Stromal cell of bone marrow (primary cell): ENCODE measurements at regions not wholly inside any gene's neighbourhood (a gene's known extent, or its start where the extent isn't known, plus 50 kb on each side); places are given as distances from the start of the nearest gene placed in this dataset.
A peak's percentile ranks its signal among the peaks of the same experiment; 100 is the strongest.

Source experiments
- DNase-seq: peaks from one replicate; pipeline ENCODE4 v3.0.0-alpha.2; 2012; ENCODE audit warnings: low read depth

DNA sequence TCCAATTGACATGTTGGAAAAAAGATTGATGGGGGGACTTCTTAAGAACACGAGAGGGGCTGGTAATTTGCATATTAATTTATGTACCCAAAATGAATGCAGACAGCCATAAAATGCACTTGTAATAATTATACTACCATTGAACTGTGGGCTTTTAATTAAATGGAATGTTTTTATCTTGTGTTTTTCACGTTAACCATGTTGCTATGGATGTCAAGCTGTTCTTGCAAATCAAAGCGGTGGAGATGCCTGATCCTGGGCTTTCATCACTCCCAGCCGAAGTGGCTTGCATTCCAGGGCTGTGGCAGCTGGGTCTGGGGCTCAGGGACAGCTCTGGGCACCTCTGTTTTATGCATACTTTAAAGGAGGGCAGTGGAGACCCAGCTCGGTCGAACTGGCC lies 179.4 kb upstream of the TMTC4 start:
- no peak for DNase-seq

DNA sequence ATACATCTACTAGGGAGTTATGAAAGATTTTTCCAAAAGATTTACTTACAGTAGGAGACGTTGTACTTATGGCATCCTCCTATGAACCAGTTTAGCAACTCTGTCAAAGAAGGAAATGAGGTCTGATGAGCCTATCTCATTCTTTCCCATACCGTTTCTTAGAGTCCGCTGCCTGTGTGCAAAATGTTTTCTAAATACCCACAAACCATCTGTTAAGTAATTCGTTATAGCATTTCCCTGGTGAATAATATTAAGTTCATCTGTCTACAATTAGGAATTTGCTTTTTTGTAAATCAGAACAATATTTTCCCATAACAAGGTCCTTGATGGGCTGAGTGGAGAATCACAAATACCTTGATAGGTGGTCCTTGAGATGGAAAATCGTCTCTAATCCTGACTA lies 178.8 kb upstream of the TMTC4 start:
- DNase-seq: no peak

DNA sequence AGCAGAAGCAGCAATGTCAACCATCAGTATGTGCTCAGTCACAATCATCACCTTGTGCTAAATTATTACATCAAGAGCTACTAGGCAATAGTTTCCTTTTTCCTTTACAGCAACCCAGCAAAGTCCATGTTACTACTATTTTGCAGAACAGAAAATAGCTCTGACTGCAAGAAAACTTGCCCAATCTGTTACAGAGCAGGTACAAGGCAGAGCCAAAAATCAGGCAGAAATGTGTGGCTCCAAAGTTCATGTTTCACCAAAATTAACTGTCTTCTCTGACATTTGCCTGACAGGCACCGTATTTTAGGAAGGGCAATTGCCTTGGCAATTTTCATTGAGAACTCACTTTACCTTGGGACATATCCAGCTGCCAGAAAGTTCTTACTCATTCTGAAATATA lies 177.6 kb upstream of the TMTC4 start:
- DNase-seq: no peak

DNA sequence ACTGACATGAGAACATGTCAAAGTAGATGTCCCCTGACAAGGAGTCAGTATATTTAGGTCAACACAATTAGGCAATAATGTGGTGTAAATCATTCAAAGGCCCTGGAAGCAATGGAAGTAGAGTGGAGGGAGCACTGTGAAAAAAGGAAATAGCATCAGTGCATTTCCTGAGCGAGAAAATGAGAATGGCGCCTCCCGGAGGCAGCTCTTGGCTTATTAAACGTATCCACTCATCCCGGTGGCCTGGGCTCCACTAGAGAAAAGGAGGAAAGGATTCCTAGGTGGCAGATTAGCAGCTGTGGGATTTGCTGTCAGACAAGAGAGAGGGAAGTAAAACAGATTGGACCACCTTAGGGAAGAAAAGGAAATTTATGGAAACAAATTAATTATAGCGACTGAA lies 173.7 kb upstream of the TMTC4 start:
- no peak for DNase-seq

DNA sequence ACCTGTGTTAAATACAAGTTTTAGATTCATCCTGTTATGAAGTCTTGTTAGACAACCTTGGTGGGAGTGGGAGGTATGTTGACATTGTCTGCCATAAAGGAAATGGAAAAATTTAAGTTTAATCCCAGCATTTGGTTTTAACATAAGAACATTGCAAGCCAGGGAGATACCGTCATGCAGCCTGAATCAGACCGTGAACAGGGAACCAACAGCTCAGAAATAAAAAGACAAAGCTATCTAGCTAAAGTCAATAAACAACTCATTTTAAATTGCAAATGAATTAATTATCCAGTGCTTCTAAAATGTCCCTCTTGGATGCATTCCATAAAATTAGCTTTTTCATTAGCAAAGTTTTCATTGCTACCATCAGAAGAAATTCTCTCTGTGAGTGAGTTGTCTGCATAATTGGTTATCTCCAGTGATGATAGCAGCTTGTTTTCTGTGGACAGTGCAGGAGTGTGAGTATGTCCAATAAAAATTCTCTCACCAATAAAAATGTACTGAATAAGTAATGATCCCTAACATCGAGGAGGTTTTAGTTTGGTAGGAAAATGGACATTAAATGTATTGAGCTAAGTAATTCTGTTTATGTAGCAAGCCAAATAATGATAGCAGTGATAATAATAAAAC lies 170.6 kb upstream of the TMTC4 start:
- DNase-seq: no peak

DNA sequence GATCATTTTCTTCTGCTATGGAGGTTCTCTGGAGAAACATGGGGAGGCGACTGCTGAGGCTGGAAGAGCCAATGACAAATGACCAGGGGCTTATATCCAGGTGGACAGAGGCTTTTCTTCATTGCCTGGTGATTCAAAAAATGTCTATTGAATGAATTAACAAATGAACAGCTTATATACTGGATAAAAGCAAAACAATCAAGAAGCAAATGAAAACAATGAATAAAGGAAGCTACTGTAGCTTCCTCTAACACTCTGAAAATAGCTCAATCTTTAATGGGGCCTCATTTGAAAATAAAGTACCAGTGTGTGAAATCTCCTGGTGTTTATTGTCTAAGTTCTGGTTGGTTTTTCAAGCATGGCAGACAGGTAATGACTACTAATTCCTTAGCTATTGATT lies 167.5 kb upstream of the TMTC4 start:
- DNase-seq: no peak

DNA sequence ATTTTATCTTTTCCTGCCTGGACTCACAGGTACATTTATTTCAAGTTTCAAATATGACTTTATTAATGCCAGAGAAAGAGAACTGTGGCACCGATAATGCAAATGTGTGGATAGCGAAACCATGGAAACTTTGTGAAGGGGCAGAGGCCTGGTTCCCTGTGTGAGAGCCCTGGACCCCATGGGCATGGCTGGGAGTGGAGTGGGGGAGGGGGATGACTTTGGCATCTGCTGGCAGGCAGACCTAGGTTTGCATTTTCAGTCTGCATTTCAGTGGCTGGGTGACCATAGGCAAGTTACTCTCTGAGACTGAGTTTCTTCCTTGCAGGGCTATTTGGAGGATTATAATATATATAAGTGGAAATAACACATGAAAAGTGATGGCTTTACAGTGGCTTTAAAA lies 163.8 kb upstream of the TMTC4 start:
- no peak for DNase-seq

DNA sequence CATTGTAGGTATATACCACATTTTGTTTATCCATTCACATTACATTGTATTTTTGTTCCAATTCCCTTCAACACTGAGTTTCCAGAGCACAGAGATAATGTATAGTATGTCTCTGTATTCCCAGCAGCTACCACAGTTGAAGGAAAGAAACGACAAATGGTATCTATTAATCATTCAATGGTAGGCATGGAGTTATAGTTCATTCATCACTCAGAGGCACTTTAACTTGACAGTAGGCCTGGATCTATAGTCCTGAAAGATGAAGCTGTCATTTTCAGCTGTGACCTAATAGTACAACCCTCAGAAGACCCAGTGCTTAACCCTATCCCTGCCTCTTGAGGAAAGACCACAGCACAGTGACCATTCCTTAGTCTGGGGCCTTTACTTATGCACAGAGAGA lies 163.0 kb upstream of the TMTC4 start:
- no peak for DNase-seq

DNA sequence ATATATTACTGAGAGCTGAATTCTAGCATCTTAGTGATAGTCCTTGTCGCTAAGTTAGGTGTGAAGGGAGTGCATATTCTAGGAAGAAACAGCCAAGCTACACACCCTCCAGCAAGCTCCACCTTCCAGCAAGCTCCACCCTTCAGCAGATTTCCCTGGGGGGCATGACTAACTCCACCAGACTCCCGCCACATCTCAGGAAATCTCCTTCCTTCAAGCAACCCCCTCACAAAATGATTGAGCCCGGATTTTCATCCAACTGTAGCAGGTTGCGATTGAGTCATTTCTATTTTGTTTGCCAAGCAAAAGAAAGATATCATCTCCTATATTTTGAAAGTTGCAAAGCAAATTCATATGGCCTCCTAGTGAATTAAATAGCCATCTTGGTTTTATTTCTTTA lies 162.1 kb upstream of the TMTC4 start:
- peak; percentile 79 for DNase-seq

DNA sequence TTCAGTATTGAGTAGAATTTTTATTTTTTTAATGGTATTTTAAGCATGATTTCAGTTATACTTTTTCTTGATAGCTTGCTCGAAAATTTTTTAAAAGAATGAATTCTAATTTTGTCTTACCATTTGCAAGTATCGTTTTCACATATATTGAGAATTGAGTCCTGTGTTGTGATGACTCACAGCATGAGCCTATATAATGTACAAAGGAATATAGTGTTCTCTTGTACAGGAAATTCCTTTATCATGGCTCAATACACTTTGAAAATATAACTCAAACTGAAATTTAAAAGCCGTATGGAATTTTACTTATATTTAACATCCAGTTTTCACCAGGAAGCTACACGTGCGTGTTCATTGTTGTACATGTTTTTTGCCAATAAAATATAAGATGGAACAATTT lies 161.1 kb upstream of the TMTC4 start:
- no peak for DNase-seq

DNA sequence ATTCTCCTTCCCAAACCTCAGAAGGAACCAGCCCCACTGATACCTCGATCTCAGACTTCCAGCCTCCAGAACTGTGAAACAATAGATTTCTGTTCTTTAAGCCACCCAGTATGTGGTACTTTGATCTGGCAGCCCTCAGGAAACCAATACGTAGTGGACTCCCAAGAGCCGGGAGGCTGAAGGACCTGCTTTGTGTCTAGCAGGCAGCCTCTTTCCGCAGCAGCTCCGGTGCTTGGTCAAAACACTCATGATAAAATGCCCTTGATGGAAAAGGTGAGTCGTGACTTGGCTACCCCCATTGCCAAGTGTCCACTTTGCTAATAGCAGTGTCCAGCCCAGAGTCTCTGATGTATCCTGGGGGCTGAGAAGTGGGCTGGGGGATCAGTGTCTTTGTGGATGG lies 158.8 kb upstream of the TMTC4 start:
- DNase-seq: no peak

DNA sequence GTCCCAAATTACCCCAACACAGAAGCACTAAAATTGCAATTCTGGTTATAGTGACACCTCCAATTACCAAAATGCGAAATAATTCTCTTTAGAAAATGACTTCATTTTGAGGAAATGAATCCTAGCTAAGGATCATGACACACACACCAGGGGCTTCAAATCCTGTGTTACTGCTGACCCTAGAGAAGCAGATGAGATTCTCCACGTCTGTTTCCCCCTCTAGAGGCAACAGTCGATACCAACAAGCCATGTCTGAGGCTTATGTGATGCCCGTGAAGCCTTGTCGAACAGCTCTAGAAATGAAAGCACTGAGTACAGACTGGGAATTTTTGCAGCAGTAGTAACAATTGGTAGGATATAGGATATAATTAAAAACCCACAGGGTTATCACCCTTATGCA lies 153.6 kb upstream of the TMTC4 start:
- no peak for DNase-seq

DNA sequence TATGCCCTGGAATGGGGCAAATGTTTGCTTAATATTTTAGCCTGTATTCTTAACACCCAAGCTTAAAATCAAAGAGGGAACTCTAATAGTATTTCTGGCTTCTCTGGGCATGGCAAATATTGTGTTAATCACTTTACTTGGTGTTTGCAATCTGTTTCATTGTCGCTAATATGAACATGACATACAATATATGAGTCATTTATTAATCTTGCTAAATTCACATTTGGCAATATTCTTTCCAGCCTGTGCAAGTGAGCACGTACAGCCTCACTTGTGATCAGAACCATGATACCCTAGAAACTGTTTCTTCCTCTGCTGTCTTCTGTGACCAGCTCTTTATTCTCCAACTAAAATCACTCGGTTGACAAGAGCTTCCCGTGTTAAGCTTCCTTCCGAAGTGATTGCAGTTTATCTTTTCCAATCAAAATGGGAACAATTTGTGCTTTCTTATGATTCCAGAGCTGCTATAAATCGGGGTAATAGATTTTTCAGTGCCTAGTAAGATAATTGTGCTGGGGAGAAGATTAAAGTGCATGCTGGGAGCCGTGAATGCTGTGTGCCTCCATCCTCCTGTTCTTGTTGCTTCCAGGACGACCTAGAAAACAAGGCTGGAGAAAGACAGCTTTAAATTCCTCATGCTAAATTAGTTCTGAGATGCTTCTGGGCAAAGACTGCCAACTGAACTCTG lies 153.0 kb upstream of the TMTC4 start:
- DNase-seq: no peak

DNA sequence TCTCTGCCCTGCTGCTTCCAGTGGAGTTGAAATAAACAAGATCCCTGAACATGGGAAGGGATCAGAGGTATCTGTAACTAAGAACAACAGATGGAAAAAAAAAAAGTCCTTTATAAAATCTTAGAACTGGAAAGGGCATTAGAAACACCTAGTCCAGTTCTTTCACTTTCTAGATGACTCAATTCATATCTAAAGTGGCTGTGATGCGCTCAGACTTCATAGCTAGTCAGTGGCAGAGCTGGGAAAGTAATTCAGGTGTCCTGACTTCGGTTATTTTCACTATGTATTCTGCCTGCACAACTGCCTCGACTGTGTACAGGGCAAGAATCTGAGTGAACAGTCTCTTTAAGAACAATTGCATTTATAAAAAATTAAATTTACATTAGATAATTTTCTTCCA lies 151.8 kb upstream of the TMTC4 start:
- no peak for DNase-seq

DNA sequence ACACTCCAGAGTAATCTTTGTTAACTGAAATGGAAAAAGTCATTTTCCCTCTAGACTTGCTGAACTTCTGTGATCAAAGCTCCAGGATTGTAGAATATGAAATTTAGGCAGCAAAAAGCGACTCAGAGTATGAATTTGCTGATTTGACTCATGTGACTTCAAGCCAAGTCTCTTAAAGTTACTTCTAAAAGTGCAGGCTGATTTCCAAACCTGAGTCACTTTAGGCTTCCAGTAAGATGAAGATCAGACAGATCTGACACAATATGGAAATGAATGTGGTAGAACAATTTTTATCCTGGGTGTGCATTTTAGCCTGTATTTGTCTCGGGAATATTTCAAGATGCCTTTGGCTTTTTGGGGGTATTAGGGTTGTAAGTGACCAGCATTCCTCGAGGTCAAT lies 151.0 kb upstream of the TMTC4 start:
- DNase-seq: peak; percentile 87

DNA sequence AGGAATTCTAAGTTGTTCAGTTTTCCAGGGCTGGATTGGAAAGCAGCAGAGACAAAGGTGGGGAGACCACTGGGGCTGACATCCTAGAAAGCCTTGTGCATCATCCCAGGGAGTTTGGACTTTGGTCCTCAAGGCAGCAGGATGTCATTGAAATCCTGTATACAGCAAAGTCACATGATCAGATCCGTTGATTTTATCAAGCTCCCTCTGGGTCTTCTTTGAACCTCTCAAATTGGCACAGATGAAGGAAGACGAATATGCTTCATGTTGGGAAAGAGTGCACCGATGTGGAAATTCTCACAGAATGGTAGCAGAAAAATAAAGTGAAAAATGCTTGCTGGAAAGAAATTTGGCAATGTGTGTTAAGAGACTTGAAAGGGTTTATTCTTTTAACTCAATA lies 149.8 kb upstream of the TMTC4 start:
- no peak for DNase-seq

DNA sequence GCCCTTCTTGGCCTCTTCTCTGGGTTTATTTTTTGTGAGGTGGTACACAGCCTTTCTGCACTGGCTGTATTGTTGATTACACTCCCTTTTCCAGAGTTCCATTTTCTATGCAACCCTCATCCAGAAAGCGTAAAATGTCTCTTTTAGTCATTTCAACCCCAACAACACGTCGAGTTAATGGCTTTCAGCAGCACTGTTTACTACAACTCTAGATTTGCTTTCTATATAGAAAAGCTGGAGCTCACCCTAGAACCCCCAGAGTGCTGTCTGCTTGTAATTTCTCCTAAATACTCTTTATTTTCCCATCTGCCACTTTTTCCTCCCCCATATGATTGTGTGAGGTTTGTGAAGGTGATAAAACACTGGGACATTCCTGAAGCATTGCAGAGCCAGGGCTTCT lies 148.9 kb upstream of the TMTC4 start:
- no peak for DNase-seq

DNA sequence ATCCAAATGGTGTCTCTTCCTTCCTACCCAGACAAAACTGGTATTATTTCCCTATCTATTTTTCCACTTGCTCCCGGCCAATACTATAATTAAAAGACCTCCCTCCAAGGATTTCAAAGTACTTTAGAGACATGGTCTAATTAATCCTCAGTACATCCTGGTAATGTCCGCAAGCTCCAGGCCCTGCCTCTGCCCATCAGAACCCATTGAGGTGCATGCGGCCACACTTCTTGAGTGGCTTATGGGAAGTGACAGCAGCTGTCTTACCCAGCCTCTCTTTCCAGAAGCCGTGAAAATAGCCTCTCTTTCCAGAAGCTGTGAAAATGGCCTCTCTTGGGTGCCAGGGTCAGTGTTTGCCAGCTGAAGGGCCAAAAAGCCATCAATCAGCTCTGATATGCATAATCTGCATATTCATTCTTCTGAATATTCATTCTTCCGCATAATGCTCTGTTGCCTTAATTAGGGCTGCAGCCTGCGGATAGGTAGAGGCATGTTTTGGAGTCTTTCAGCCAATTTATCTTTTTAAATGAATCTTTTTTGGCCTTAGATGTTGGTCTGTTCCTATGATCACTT lies 148.4 kb upstream of the TMTC4 start:
- DNase-seq: no peak

DNA sequence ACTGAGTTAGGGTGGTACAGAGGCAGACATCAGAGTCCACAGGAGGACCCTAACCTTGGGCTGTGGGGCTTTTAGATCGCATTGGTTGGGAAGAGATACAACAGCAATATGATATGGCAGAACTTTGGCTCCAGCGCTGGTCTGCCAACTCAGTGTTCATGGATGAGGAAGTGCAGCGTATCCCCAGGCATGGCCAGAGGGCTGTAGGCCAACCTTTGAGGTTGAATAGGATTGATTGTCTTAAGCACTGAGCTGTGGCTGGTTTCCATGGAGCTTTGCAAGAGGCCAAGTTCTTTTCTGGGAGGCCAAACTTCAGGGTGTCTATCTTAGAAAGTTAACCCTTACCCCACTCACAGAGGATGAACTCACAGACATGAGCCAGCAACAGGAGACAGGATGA lies 144.1 kb upstream of the TMTC4 start:
- DNase-seq: peak; percentile 28

DNA sequence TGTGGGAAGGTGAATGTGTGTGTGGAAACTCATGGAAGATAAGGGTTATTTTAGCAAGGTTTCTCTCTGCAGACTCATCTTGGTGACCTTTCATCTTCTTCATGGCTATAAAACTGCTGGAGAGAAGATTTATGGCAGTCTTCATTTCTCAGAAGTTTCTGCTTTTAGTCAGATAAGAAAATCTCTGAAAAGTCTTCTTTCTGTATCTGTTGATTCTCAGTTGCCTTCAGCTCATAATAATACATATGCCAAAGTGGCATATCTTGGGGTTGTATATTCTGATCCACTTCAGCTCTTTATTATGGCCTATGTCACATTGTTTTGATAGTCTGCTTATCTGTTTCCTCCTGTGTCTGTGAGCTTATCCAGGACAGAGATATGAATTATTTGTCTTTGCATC lies 143.3 kb upstream of the TMTC4 start:
- DNase-seq: no peak

DNA sequence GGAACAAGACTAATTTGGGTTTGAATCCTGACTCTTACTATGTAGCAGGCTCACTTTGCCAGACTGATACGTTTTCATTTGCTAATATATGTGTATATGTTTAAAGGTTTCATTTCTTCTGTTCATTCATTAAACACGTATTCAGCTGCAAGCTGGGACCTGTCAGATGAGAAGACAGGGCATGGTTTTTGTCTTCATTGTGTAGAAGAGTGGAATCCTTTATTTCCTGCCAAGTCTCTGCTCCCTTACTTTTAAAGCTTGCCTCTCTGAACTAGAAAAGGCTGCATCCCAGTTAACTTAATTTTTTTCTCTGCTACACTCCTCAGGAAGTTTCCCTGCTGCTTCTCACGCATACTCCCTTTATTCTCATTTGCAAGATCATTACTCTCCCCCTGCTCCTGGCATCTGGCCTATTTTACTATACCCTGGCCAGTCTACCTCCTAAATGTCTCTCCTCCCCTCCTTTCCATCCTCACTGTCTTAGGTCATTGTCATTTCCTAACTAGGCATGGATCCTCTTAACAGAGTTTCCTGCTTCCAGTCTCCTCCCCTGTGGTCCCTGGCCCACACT lies 141.0 kb upstream of the TMTC4 start:
- DNase-seq: no peak

DNA sequence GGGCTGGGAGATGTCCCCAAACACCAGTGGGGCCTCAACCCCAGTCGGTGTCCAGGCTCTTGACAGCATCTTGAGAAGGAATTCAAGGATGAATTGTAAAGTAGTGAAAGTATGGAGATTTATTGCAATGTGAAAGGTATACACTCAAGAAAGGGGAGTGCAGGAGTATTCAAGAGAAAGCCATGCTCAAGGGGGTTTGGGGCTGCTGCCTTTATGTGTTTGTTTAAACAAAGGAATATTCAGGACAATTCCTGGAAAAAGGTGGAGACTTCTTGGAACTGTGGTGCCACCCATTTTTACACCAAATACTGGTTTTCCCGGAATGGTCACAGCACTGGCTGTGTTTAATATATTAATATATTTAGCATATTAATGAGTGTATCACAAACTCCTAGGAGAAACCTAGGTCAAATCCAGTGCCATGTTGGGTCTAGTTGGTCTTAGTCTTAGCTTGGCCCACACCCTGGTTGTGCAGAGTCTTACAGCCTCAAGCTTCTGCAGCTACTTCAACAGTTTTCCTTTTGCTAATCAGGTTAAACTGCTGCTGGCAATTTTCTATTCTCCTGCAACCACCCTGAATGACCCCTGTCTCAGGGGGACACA lies 138.5 kb upstream of the TMTC4 start:
- no peak for DNase-seq

DNA sequence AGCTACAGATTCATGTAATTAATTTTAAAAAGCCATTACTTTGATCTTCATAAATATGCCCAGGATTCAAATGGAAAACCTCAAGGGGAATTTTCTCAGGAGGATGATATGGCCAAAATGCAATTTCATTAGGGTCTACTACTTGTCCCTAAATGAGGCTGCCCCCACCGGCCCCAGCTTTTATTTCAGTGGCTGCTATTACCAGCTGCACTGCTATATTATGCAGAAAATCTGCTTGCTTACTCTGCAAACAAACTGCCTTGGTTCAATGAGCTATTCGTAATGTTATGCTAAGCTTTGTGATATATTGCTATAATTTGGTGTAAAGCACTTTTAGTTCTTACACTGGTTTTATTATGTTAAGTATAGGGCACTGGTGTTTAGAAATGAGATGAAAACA lies 137.3 kb upstream of the TMTC4 start:
- DNase-seq: no peak
